OCI-LY7 (cell line): ENCODE measurements at regions not wholly inside any gene's neighbourhood (a gene's known extent, or its start where the extent isn't known, plus 50 kb on each side); places are given as distances from the start of the nearest gene placed in this dataset.

ENCODE experiments used
- BruUV-seq: library from RNA; stranded (reverse); fragments of 400-500 nt; replicated peaks from 2 replicates; lab custom pipeline; 2021; lab: Mats Ljungman, UMichigan
- CTCF ChIA-PET: fragments of 300-600 bp; sonication (Branson Sonifier 250); formaldehyde crosslinking; loops from one replicate; lab custom pipeline; 2022; ENCODE audit warnings: antibody characterized with exemption; ENCODE audit not compliant: unreplicated experiment; lab: Charles Lee
- POLR2A ChIA-PET: fragments of 300-600 bp; sonication (Branson Sonifier 250); formaldehyde crosslinking; loops from one replicate; lab custom pipeline; 2022; ENCODE audit warnings: antibody characterized with exemption; lab: Charles Lee
- DNase-seq: peaks from one replicate; pipeline ENCODE4 v3.0.0-alpha.2; 2015; ENCODE audit warnings: low spot score
- H2AFZ ChIP-seq: fragments of 200-600 bp; sonication (generic), shearing (Covaris generic); 2 replicates; pipeline ENCODE4 v1.6.1; 2014; ENCODE audit warnings: mild to moderate bottlenecking, antibody characterized with exemption, low read length, moderate library complexity
- H3K27ac ChIP-seq: fragments of 200-600 bp; sonication (generic); 2 replicates; pipeline ENCODE4 v1.5.1; 2014; ENCODE audit warnings: mixed run types, low read depth, mild to moderate bottlenecking, moderate library complexity, low read length, inconsistent platforms; ENCODE audit not compliant: poor library complexity, severe bottlenecking
- H3K36me3 ChIP-seq: fragments of 200-600 bp; sonication (generic); 2 replicates; pipeline ENCODE4 v1.6.1; 2014; ENCODE audit warnings: mild to moderate bottlenecking, antibody characterized with exemption, low read length, moderate library complexity, mixed read lengths; ENCODE audit not compliant: insufficient read depth
- H3K4me1 ChIP-seq: fragments of 200-600 bp; sonication (generic); 2 replicates; pipeline ENCODE4 v1.5.1; 2014; ENCODE audit warnings: mild to moderate bottlenecking, low read length; ENCODE audit not compliant: insufficient read depth, poor library complexity, severe bottlenecking
- H3K4me2 ChIP-seq: fragments of 200-600 bp; sonication (generic); 2 replicates; pipeline ENCODE4 v1.6.1; 2014; ENCODE audit warnings: mild to moderate bottlenecking, low read length
- H3K4me3 ChIP-seq: fragments of 200-600 bp; sonication (generic); 2 replicates; pipeline ENCODE4 v1.5.1; 2014; ENCODE audit warnings: mild to moderate bottlenecking, low read depth, low read length; ENCODE audit not compliant: poor library complexity, severe bottlenecking
- H3K79me2 ChIP-seq: fragments of 200-600 bp; sonication (generic); 2 replicates; pipeline ENCODE4 v1.6.1; 2016; ENCODE audit warnings: low read depth, mild to moderate bottlenecking, low read length, moderate library complexity, mixed read lengths; ENCODE audit not compliant: insufficient read depth
- H3K9me2 ChIP-seq: fragments of 200-600 bp; sonication (generic); 2 replicates; pipeline ENCODE4 v1.6.1; 2016; ENCODE audit warnings: mild to moderate bottlenecking, low read length, mixed read lengths; ENCODE audit not compliant: insufficient read depth
- H3K9me3 ChIP-seq: fragments of 200-600 bp; sonication (generic); 2 replicates; pipeline ENCODE4 v1.6.1; 2014; ENCODE audit warnings: mild to moderate bottlenecking, mixed run types, low read length, mixed read lengths
- H4K20me1 ChIP-seq: fragments of 200-600 bp; sonication (generic); 2 replicates; pipeline ENCODE4 v1.6.1; 2014; ENCODE audit warnings: mild to moderate bottlenecking, antibody characterized with exemption, low read length, moderate library complexity, mixed read lengths; ENCODE audit not compliant: insufficient read depth
- CTCF ChIP-seq: fragments of 200-600 bp; sonication (generic); conservative IDR thresholded peaks from 2 replicates; pipeline ENCODE4 v1.5.1; 2014; ENCODE audit warnings: mild to moderate bottlenecking, antibody characterized with exemption, low read length, moderate library complexity, mixed read lengths
- EZH2phosphoT487 ChIP-seq: fragments of 200-600 bp; sonication (generic); IDR thresholded peaks from 2 replicates; pipeline ENCODE4 v1.6.1; 2018; ENCODE audit warnings: low read depth, borderline replicate concordance, mild to moderate bottlenecking, mixed run types, antibody characterized with exemption, low read length, moderate library complexity, mixed read lengths
- intact Hi-C: fragments of 100-400 bp; cut with micrococcal nuclease; formaldehyde crosslinking; loops from one replicate; pipeline ENCODE4 v1.10.0; 2022; ENCODE audit not compliant: unreplicated experiment

- Histone ChIP-seq H2AFZ (no peak overlapping the region), H3K4me1 (no peaks in the 10 kb centered on the region), H3K4me2 (no peak overlapping the region), H4K20me1 (no peaks in the 10 kb centered on the region), H3K36me3 (no peaks in the 10 kb centered on the region), H3K9me2 (no peaks in the 10 kb centered on the region), H3K27ac (no peak overlapping the region), H3K79me2 (no peaks in the 10 kb centered on the region), H3K4me3 (no peak overlapping the region), H3K9me3 (no peaks in the 10 kb centered on the region)
- intact Hi-C loops = no loop called here
- no TSS peak for BruUV-seq
- TF ChIP-seq CTCF = no peak
- no peak for TF ChIP-seq EZH2phosphoT487
- DNase-seq = no peak
- CTCF ChIA-PET = no interaction called here
- POLR2A ChIA-PET = no interaction called here
These were observed 103.8 kb downstream of the HTR5A start for GRCh38 chr7:155173905-155174304.

GRCh38 chr7:155178096-155178495 lies 108.0 kb downstream of the HTR5A start:
- no TSS peak for BruUV-seq
- TF ChIP-seq EZH2phosphoT487 = no peak
- no peak for TF ChIP-seq CTCF
- POLR2A ChIA-PET = no interaction called here

DNA sequence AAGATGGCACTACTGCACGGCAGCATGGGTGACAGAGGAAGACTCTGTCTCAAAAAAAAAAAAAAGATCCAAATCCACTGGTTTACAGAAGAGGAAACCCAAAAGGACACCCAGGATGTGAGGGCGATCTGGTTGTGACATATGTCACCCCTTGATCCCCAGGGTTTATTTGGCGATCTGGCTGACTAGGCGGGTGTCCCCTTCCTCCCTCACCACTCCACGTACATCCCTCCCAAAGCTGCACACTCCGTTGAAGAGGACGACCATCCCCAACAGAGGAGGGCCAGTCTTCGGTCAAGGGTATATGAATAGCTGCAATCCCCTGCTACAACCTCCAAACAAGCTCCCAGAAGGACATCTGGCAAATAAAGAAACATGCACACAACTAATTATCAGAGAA lies 111.6 kb downstream of the HTR5A start:
- H3K4me1 ChIP-seq = no peaks in the 10 kb centered on the region
- H4K20me1 ChIP-seq = no peaks in the 10 kb centered on the region
- intact Hi-C loops = no loop called here
- H2AFZ ChIP-seq = no peak overlapping the region
- TF ChIP-seq CTCF (no peak), EZH2phosphoT487 (no peak)
- POLR2A ChIA-PET = no interaction called here
- CTCF ChIA-PET = no interaction called here
- no peak overlapping the region for H3K4me2 ChIP-seq
- no peaks in the 10 kb centered on the region for H3K79me2 ChIP-seq
- no TSS peak for BruUV-seq
- no peak overlapping the region for H3K27ac ChIP-seq
- peaks cover 13% of the 10 kb centered on the region for H3K9me3 ChIP-seq
- DNase-seq = no peak
- H3K4me3 ChIP-seq = no peak overlapping the region
- no peaks in the 10 kb centered on the region for H3K9me2 ChIP-seq
- no peaks in the 10 kb centered on the region for H3K36me3 ChIP-seq

More at GRCh38 chr7:155178096-155178495, 108.0 kb downstream of the HTR5A start:
- Histone ChIP-seq H3K27ac (no peak overlapping the region), H3K36me3 (no peaks in the 10 kb centered on the region), H3K4me2 (no peak overlapping the region), H3K4me1 (no peaks in the 10 kb centered on the region), H3K9me2 (no peaks in the 10 kb centered on the region), H4K20me1 (no peaks in the 10 kb centered on the region), H3K9me3 (no peaks in the 10 kb centered on the region), H3K79me2 (no peaks in the 10 kb centered on the region), H2AFZ (no peak overlapping the region), H3K4me3 (no peak overlapping the region)
- no peak for DNase-seq
- CTCF ChIA-PET = no interaction called here
- intact Hi-C loops = no loop called here
